OCI-LY3 (cell line): ENCODE measurements at regions not wholly inside any gene's neighbourhood (a gene's known extent, or its start where the extent isn't known, plus 50 kb on each side); places are given as distances from the start of the nearest gene placed in this dataset.

Experiments used
- H2AFZ ChIP-seq: fragments of 200-600, 300-600 bp; shearing (Covaris generic); 2 replicates; pipeline ENCODE4 v1.6.0; 2014; ENCODE audit warnings: antibody characterized with exemption, low read depth, low read length
- H3K27ac ChIP-seq: fragments of 200-600, 300-600 bp; sonication (generic); 2 replicates; pipeline ENCODE4 v1.5.1; 2014; ENCODE audit warnings: mild to moderate bottlenecking, low read length, moderate library complexity, mixed read lengths
- H3K27me3 ChIP-seq: fragments of 200-600, 300-600 bp; sonication (generic); 2 replicates; pipeline ENCODE4 v1.6.1; 2014; ENCODE audit warnings: low read depth, low read length, mixed read lengths
- H3K36me3 ChIP-seq: fragments of 200-600, 300-600 bp; sonication (generic); replicated peaks from 2 replicates; pipeline ENCODE3; 2014; ENCODE audit warnings: low read depth, low read length, mixed read lengths
- H3K4me1 ChIP-seq: fragments of 300-600, 200-600 bp; sonication (generic); 2 replicates; pipeline ENCODE4 v1.6.1; 2014; ENCODE audit warnings: low read length, mixed read lengths
- H3K4me2 ChIP-seq: fragments of 200-600, 300-600 bp; sonication (generic); 2 replicates; pipeline ENCODE4 v1.6.1; 2014; ENCODE audit warnings: low read length, mixed read lengths
- H3K4me3 ChIP-seq: fragments of 300-600, 200-600 bp; sonication (generic); 2 replicates; pipeline ENCODE4 v1.5.1; 2014; ENCODE audit warnings: antibody characterized with exemption, mild to moderate bottlenecking, low read length, moderate library complexity
- H3K79me2 ChIP-seq: fragments of 300-600, 200-600 bp; shearing (Covaris generic); 2 replicates; pipeline ENCODE4 v1.6.1; 2014; ENCODE audit warnings: mild to moderate bottlenecking, low read length, mixed read lengths
- H3K9ac ChIP-seq: fragments of 300-600, 200-600 bp; shearing (Covaris generic); 2 replicates; pipeline ENCODE4 v1.6.0; 2014; ENCODE audit warnings: mild to moderate bottlenecking, low read length, moderate library complexity
- H3K9me3 ChIP-seq: fragments of 200-600, 300-600 bp; shearing (Covaris generic); 2 replicates; pipeline ENCODE4 v1.6.1; 2014; ENCODE audit warnings: low read length, mixed read lengths; ENCODE audit not compliant: insufficient read depth
- H4K20me1 ChIP-seq: fragments of 200-600, 300-600 bp; sonication (generic); 2 replicates; pipeline ENCODE4 v1.6.1; 2016; ENCODE audit warnings: low read length, mixed read lengths; ENCODE audit not compliant: insufficient read depth
- CTCF ChIP-seq: fragments of 200-600, 300-600 bp; sonication (generic); IDR thresholded peaks from 2 replicates; pipeline ENCODE4 v1.5.1; 2014; ENCODE audit warnings: antibody characterized with exemption, low read length, low read depth
- EZH2phosphoT487 ChIP-seq: fragments of 200-600 bp; shearing (Covaris generic); IDR thresholded peaks from 2 replicates; pipeline ENCODE4 v1.6.1; 2018; ENCODE audit warnings: antibody characterized with exemption, mixed run types, low read depth

GRCh38 chr10:92757066-92757710 lies 67.4 kb downstream of the HHEX start:
- TF ChIP-seq EZH2phosphoT487 (no peak), CTCF (peak; percentile 27)
- no peaks in the 10 kb centered on the region for H4K20me1 ChIP-seq
- peaks cover 57% of the 10 kb centered on the region for H3K4me1 ChIP-seq
- 0 out of 2 replicates have a peak overlapping the region, but pooled peaks have one; percentile 24 for H2AFZ ChIP-seq
- peak overlapping the region; percentile 70 for H3K4me3 ChIP-seq
- peak overlapping the region; percentile 99 for H3K27ac ChIP-seq
- no peaks in the 10 kb centered on the region for H3K79me2 ChIP-seq
- peak overlapping the region; percentile 88 for H3K9ac ChIP-seq
- no peaks in the 10 kb centered on the region for H3K27me3 ChIP-seq
- no peaks in the 10 kb centered on the region for H3K9me3 ChIP-seq
- no peaks in the 10 kb centered on the region for H3K36me3 ChIP-seq
- peak overlapping the region; percentile 88 for H3K4me2 ChIP-seq

- Histone ChIP-seq H3K27me3 (no peaks in the 10 kb centered on the region), H3K9ac (peak overlapping the region; percentile 88), H3K79me2 (no peaks in the 10 kb centered on the region), H3K9me3 (no peaks in the 10 kb centered on the region), H3K4me1 (peaks cover 57% of the 10 kb centered on the region), H2AFZ (peak overlapping the region; percentile 46; the same call in 1 of the 2 replicates), H4K20me1 (no peaks in the 10 kb centered on the region), H3K4me2 (peak overlapping the region; percentile 88), H3K27ac (peak overlapping the region; percentile 99), H3K4me3 (peak overlapping the region; percentile 70), H3K36me3 (no peaks in the 10 kb centered on the region)
- TF ChIP-seq EZH2phosphoT487 (no peak), CTCF (no peak)
Observed at GRCh38 chr10:92757711-92758104, 68.0 kb downstream of the HHEX start.

- H3K4me3 ChIP-seq, result peak overlapping the region; percentile 70
- peak overlapping the region; percentile 88 for H3K9ac ChIP-seq
- peak overlapping the region; percentile 88 for H3K4me2 ChIP-seq
Observed at GRCh38 chr10:92758594-92758993, 68.8 kb downstream of the HHEX start.

GRCh38 chr10:92760609-92761008 lies 70.9 kb downstream of the HHEX start:
- no peaks in the 10 kb centered on the region for H3K79me2 ChIP-seq
- H2AFZ ChIP-seq, result 0 out of 2 replicates have a peak overlapping the region, but pooled peaks have one; percentile 58
- H3K4me1 ChIP-seq, result peaks cover 43% of the 10 kb centered on the region
- no peaks in the 10 kb centered on the region for H3K27me3 ChIP-seq
- no peaks in the 10 kb centered on the region for H3K36me3 ChIP-seq
- H4K20me1 ChIP-seq, result no peaks in the 10 kb centered on the region
- TF ChIP-seq EZH2phosphoT487 (no peak), CTCF (no peak)
- H3K27ac ChIP-seq, result no peak overlapping the region
- H3K9ac ChIP-seq, result no peak overlapping the region
- no peak overlapping the region for H3K4me2 ChIP-seq
- H3K4me3 ChIP-seq, result no peak overlapping the region
- no peaks in the 10 kb centered on the region for H3K9me3 ChIP-seq

More at GRCh38 chr10:92758594-92758993, 68.8 kb downstream of the HHEX start:
- H3K79me2 ChIP-seq, result no peaks in the 10 kb centered on the region
- peak overlapping the region; percentile 99 for H3K27ac ChIP-seq
- H2AFZ ChIP-seq, result peak overlapping the region; percentile 46; the same call in 1 of the 2 replicates
- H3K4me1 ChIP-seq, result peaks cover 54% of the 10 kb centered on the region
- TF ChIP-seq CTCF (no peak), EZH2phosphoT487 (no peak)
- H4K20me1 ChIP-seq, result no peaks in the 10 kb centered on the region
- no peaks in the 10 kb centered on the region for H3K36me3 ChIP-seq
- no peaks in the 10 kb centered on the region for H3K9me3 ChIP-seq
- no peaks in the 10 kb centered on the region for H3K27me3 ChIP-seq
